ENCODE measurements at regions not wholly inside any gene's neighbourhood (a gene's known extent, or its start where the extent isn't known, plus 50 kb on each side); places are given as distances from the start of the nearest gene placed in this dataset.
"Not testable (repeated sequence)": the region's sequence is repeated elsewhere in the genome, so short reads cannot be mapped to it uniquely, and the experiment has no call there.

DNA sequence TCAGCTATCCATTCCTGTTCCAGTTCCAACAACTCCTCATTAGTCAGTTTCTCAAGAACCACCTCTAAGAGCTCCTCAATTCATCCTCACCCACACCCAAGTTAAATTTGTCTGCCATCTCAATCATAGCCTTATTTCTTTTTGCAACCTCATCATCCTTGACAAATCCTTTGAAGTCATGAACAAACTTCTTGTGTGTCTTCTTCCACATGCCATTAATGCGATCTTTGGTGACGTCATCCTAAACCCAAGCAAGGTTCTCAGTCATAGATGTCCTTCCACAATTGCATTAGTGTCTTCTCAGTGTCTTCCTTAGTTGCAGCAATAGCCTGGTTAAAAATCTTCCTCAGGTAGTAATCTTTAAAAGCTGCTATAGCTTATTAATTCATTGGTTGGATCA is 71.2 kb upstream of the FSIP2 start:
- no peak for ATAC-seq

DNA sequence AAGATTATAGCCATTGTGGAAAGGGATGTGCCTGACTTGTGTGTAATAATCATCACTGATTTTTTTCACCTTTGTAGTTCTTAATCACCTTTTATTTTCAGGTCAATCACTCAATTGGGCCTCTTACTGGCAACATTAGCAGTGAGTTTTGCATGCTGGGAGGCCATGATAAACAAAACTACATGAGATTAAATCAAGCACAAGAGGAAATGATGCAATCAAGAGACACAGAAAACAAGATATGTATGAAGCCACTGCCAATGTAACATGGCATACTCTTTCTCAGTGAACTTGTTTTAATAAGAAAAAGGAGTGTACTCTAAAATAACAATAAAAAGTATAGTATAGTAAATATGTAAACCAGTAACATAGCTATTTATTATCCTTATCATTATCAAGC is 69.9 kb upstream of the FSIP2 start:
- ATAC-seq, result no peak

DNA sequence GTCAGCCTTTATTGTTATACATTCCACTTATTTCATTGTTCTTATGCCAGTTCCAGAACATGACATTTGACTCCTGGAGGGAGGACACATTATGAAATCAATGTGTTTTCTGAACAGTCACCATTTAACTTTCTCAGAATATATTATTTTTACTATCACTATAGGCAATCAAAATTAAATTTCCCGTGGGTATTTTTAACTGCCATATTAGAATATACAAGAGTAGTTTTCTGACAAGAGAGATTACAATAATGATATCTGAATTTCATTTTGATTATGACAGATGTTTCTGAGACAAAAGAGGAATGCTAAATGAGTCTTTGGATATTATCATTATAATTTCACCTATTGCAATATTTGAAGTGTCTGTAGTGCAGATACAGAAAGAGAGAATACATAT is 64.4 kb upstream of the FSIP2 start:
- no peak for ATAC-seq

DNA sequence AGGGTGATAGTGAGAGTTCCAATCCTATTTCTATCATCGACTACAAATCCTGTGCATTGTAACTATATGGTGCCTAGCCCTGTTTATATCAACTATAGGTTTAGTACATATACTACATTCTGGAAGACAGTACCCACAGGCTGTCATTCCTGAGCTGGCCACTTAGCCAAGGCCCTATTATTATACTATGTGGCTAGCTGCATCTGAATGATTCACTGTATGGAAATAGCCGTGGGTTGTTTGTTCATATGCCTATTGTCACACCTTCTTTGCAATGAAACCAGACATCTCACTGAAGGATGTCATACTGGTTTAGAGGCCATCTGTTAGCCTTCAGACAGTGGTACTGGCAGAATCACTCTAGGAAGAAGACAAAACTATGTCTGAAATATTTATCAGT is 62.3 kb upstream of the FSIP2 start:
- ATAC-seq, result peak; percentile 44

DNA sequence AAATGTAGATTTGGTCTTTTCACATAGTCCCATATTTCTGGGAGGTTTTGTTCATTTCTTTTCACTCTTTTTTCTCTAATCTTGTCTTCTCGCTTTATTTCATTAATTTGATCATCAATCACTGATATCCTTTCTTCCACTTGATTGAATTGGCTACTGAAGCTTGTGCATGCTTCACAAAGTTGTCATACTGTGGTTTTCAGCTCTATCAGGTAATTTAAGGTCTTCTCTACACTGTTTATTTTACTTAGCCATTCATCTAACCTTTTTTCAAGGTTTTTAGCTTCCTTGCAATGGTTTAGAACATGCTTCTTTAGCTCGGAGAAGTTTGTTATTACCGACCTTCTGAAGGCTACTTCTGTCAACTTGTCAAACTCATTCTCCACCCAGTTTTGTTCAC is 51.6 kb upstream of the FSIP2 start:
- not testable (repeated sequence) for ATAC-seq

DNA sequence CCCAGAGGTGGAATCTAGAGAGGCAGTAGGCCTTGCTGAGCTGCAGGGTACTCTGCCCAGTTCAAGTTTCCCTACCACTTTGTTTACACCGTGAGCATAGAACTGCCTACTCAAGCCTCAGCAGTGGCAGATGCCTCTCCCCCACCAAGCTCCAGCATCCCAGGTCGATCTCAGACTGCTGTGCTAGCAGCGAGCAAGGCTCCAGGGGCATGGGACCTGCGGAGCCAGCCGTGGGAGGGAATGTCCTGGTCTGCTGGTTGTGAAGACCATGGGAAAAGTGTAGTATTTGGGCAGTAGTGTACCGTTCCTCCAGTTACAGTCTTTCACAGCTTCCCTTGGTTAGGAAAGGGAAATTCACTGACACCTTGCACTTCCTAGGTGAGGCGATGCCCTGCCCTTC is 50.6 kb upstream of the FSIP2 start:
- no peak for ATAC-seq

All from esophagus mucosa (tissue), 1 donor.